Vagina (tissue), 2 donors: ENCODE measurements at regions not wholly inside any gene's neighbourhood (a gene's known extent, or its start where the extent isn't known, plus 50 kb on each side); places are given as distances from the start of the nearest gene placed in this dataset.

Source experiments
- CTCF ChIP-seq, 3 experiments: fragments of 450-650 bp in 2 of 3; fragments of 200-600 bp in 1 of 3; sonication (generic) in 1 of 3; IDR thresholded peaks; one replicate each; pipeline ENCODE4 v1.5.1; 2017 to 2019; ENCODE audit warnings: antibody characterized with exemption in 3 of 3, mild to moderate bottlenecking in 2 of 3, moderate library complexity in 2 of 3
- POLR2A ChIP-seq, 2 donors: fragments of 450-650 bp; IDR thresholded peaks; one replicate each; pipeline ENCODE4 v1.6.1; 2017; ENCODE audit warnings: antibody characterized with exemption in 2 of 2, mild to moderate bottlenecking in 2 of 2, moderate library complexity in 2 of 2

- no peak for TF ChIP-seq POLR2A (IDR thresholded peaks at IDR 0.05)
- no peak for TF ChIP-seq CTCF (IDR thresholded peaks at IDR 0.05)
These were observed 1022.9 kb downstream of the BCL11B start for GRCh38 chr14:98249057-98249456.
